ENCODE measurements at regions not wholly inside any gene's neighbourhood (a gene's known extent, or its start where the extent isn't known, plus 50 kb on each side); places are given as distances from the start of the nearest gene placed in this dataset.
"Not testable (repeated sequence)": the region's sequence is repeated elsewhere in the genome, so short reads cannot be mapped to it uniquely, and the experiment has no call there.

GRCh38 chr2:180695586-180696401, 284.6 kb upstream of the UBE2E3 start:
- H3K36me3 ChIP-seq (ENCODE audit: control insufficient read depth, insufficient read depth, low read length): no peaks in the 10 kb centered on the region
- H2BK120ac ChIP-seq (ENCODE audit: low read depth, low read length): no peak overlapping the region
- no peak overlapping the region for H3K9ac ChIP-seq (ENCODE audit: low read length)
- no peak overlapping the region for H2AK5ac ChIP-seq (ENCODE audit: low read length)
- no peaks in the 10 kb centered on the region for H3K4me1 ChIP-seq (ENCODE audit: control insufficient read depth, low read depth, low read length)
- no peak overlapping the region for H3K23ac ChIP-seq (ENCODE audit: low read length)
- H2BK5ac ChIP-seq (ENCODE audit: low read length): no peak overlapping the region
- no peak overlapping the region for H3K18ac ChIP-seq (ENCODE audit: low read length)
- no peak overlapping the region for H2BK15ac ChIP-seq (replicated peaks; ENCODE audit: low read depth)
- no peak overlapping the region for H4K5ac ChIP-seq (ENCODE audit: low read length)
- no peak overlapping the region for H3K4ac ChIP-seq (ENCODE audit: low read depth, low read length)
- no peak for DNase-seq
- H3K79me2 ChIP-seq (ENCODE audit: control insufficient read depth, insufficient read depth, low read length): no peaks in the 10 kb centered on the region
- H3K56ac ChIP-seq (ENCODE audit: low read length): no peak overlapping the region
- H3K27me3 ChIP-seq (ENCODE audit: insufficient read depth, low read length, poor library complexity): no peaks in the 10 kb centered on the region
- H3K4me2 ChIP-seq (ENCODE audit: low read length): no peak overlapping the region
- H3K79me1 ChIP-seq (ENCODE audit: low read length): no peaks in the 10 kb centered on the region
- H3K4me3 ChIP-seq (ENCODE audit: low read length): no peak overlapping the region
- no peak overlapping the region for H3K27ac ChIP-seq (ENCODE audit: low read depth, low read length)
- no peak overlapping the region for H4K8ac ChIP-seq (ENCODE audit: low read depth, low read length)
- no CpG with 5 or more reads among the region's 5 CpGs for WGBS (ENCODE audit: extremely low coverage, insufficient coverage, low lambda C conversion rate)

DNA sequence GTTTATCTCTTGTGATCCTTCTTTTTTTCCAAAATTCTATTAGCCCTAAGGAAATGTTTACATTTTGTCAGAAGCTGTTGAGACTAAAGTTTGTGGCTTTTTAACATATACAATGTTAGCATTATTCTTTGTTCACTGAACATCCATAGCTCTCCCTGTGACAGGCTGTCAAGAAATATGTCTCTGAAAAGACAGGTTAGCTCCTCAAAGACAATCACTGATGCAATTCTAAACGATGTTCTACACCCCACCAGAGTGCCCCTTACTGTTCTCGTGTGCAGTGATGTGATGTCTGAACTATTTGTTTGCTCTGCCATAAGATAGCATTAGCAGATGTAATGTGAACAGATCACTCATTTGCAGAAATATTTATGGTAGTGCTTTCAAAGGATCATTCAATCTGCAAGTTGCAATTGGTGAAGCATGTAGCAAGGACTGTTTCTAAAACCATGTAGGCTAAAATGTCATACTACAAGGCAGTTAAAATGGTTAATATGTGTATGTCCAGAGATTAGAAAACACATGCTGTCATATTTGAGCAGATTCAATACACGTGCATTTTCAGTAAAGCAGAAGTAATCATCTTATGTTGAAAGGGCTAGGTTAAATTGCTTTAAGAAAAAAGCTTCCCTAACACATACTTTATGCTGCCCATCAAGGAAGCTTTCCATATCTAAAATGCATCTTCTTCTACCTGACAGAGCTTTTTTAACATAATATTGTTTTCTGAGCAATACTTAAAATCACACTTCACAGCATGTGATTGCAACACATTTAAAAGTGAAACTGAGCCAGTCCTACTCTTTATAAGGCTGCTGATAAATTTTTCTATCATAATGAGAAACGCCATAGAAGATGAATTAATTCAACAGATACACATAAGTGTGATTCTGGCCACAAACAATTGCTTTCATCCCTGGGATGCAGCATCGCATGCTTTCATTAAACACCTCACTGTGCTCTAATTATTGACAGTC, 285.7 kb upstream of the UBE2E3 start:
- no peaks in the 10 kb centered on the region for H3K79me2 ChIP-seq (ENCODE audit: control insufficient read depth, insufficient read depth, low read length)
- H3K36me3 ChIP-seq (ENCODE audit: control insufficient read depth, insufficient read depth, low read length): no peaks in the 10 kb centered on the region
- no peak overlapping the region for H3K9ac ChIP-seq (ENCODE audit: low read length)
- H3K27me3 ChIP-seq (ENCODE audit: insufficient read depth, low read length, poor library complexity): no peaks in the 10 kb centered on the region
- WGBS (ENCODE audit: extremely low coverage, insufficient coverage, low lambda C conversion rate): no CpG with 5 or more reads among the region's 5 CpGs
- H3K56ac ChIP-seq (ENCODE audit: low read length): no peak overlapping the region
- H3K4me1 ChIP-seq (ENCODE audit: control insufficient read depth, low read depth, low read length): no peaks in the 10 kb centered on the region
- H3K18ac ChIP-seq (ENCODE audit: low read length): no peak overlapping the region
- H3K27ac ChIP-seq (ENCODE audit: low read depth, low read length): no peak overlapping the region
- no peak overlapping the region for H3K23ac ChIP-seq (ENCODE audit: low read length)
- no peak overlapping the region for H2BK15ac ChIP-seq (replicated peaks; ENCODE audit: low read depth)
- H3K4me2 ChIP-seq (ENCODE audit: low read length): no peak overlapping the region
- no peak overlapping the region for H4K5ac ChIP-seq (ENCODE audit: low read length)
- no peaks in the 10 kb centered on the region for H3K79me1 ChIP-seq (ENCODE audit: low read length)
- no peak overlapping the region for H3K4me3 ChIP-seq (ENCODE audit: low read length)
- no peak overlapping the region for H4K8ac ChIP-seq (ENCODE audit: low read depth, low read length)
- H2BK5ac ChIP-seq (ENCODE audit: low read length): no peak overlapping the region
- H2BK120ac ChIP-seq (ENCODE audit: low read depth, low read length): no peak overlapping the region
- no peak overlapping the region for H3K4ac ChIP-seq (ENCODE audit: low read depth, low read length)
- no peak overlapping the region for H2AK5ac ChIP-seq (ENCODE audit: low read length)
- DNase-seq: no peak

DNA sequence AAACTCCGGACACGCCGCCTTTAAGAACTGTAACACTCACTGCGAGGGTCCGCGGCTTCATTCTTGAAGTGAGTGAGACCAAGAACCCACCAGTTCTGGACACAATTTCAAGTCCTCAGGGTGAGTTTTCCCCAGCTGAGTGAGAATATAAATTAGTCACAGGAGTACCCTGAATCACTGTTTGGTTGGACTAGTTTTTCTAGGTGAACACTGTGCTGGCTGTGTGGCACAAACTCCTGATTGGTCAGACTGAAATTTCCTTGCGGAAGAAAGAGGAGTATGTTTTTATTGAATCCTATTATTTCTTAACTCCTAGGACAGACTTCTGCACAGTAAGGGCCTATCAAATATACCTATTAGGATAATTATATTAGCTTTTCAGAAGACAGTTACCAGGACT, 288.1 kb upstream of the UBE2E3 start:
- no peak overlapping the region for H3K27ac ChIP-seq (ENCODE audit: low read depth, low read length)
- no peak overlapping the region for H2BK5ac ChIP-seq (ENCODE audit: low read length)
- no peak overlapping the region for H3K9ac ChIP-seq (ENCODE audit: low read length)
- H3K79me1 ChIP-seq (ENCODE audit: low read length): no peaks in the 10 kb centered on the region
- H3K79me2 ChIP-seq (ENCODE audit: control insufficient read depth, insufficient read depth, low read length): no peaks in the 10 kb centered on the region
- no peak overlapping the region for H2BK120ac ChIP-seq (ENCODE audit: low read depth, low read length)
- no peak overlapping the region for H2BK15ac ChIP-seq (replicated peaks; ENCODE audit: low read depth)
- H3K4me2 ChIP-seq (ENCODE audit: low read length): no peak overlapping the region
- H3K4ac ChIP-seq (ENCODE audit: low read depth, low read length): no peak overlapping the region
- no peak overlapping the region for H2AK5ac ChIP-seq (ENCODE audit: low read length)
- no peak for DNase-seq
- no peak overlapping the region for H3K56ac ChIP-seq (ENCODE audit: low read length)
- H4K5ac ChIP-seq (ENCODE audit: low read length): no peak overlapping the region
- no peaks in the 10 kb centered on the region for H3K36me3 ChIP-seq (ENCODE audit: control insufficient read depth, insufficient read depth, low read length)
- no peak overlapping the region for H3K18ac ChIP-seq (ENCODE audit: low read length)
- no peak overlapping the region for H4K8ac ChIP-seq (ENCODE audit: low read depth, low read length)
- H3K27me3 ChIP-seq (ENCODE audit: insufficient read depth, low read length, poor library complexity): no peaks in the 10 kb centered on the region
- H3K4me3 ChIP-seq (ENCODE audit: low read length): no peak overlapping the region
- no CpG with 5 or more reads among the region's 7 CpGs for WGBS (ENCODE audit: extremely low coverage, insufficient coverage, low lambda C conversion rate)
- H3K23ac ChIP-seq (ENCODE audit: low read length): no peak overlapping the region
- H3K4me1 ChIP-seq (ENCODE audit: control insufficient read depth, low read depth, low read length): no peaks in the 10 kb centered on the region

GRCh38 chr2:180691855-180692223, 288.6 kb upstream of the UBE2E3 start:
- not testable (repeated sequence) for H3K18ac ChIP-seq (ENCODE audit: low read length); H2BK15ac ChIP-seq (replicated peaks; ENCODE audit: low read depth); H3K56ac ChIP-seq (ENCODE audit: low read length); H2BK120ac ChIP-seq (ENCODE audit: low read depth, low read length); H3K23ac ChIP-seq (ENCODE audit: low read length); H3K4ac ChIP-seq (ENCODE audit: low read depth, low read length); H2BK5ac ChIP-seq (ENCODE audit: low read length); H3K9ac ChIP-seq (ENCODE audit: low read length); H4K8ac ChIP-seq (ENCODE audit: low read depth, low read length); H2AK5ac ChIP-seq (ENCODE audit: low read length); H3K4me1 ChIP-seq (ENCODE audit: control insufficient read depth, low read depth, low read length); H3K27ac ChIP-seq (ENCODE audit: low read depth, low read length); DNase-seq; H3K27me3 ChIP-seq (ENCODE audit: insufficient read depth, low read length, poor library complexity); H3K4me3 ChIP-seq (ENCODE audit: low read length); H4K5ac ChIP-seq (ENCODE audit: low read length); H3K79me1 ChIP-seq (ENCODE audit: low read length); H3K79me2 ChIP-seq (ENCODE audit: control insufficient read depth, insufficient read depth, low read length); H3K4me2 ChIP-seq (ENCODE audit: low read length); H3K36me3 ChIP-seq (ENCODE audit: control insufficient read depth, insufficient read depth, low read length)
- no CpG with 5 or more reads among the region's 15 CpGs for WGBS (ENCODE audit: extremely low coverage, insufficient coverage, low lambda C conversion rate)

DNA sequence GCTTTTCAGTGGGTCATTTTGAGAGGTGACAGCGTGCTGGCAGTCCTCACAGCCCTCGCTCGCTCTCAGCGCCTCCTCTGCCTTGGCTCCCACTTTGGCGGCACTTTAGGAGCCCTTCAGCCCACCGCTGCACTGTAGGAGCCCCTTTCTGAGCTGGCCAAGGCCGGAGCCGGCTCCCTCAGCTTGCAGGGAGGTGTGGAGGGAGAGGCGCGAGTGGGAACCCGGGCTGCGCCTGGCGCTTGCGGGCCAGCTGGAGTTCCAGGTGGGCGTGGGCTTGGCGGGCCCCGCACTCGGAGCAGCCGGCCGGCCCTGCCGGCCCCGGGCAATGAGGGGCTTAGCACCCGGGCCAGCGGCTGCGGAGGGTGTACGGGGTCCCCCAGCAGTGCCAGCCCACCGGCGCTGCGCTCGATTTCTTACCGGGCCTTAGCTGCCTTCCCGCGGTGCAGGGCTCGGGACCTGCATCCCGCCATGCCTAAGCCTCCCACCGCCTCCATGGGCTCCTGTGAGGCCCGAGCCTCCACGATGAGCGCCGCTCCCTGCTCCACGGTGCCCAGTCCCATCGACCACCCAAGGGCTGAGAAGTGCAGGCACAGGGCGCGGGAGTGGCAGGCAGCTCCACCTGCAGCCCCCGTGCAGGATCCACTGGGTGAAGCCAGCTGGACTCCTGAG, 289.1 kb upstream of the UBE2E3 start:
- no CpG with 5 or more reads among the region's 45 CpGs for WGBS (ENCODE audit: extremely low coverage, insufficient coverage, low lambda C conversion rate)
- H3K4me3 ChIP-seq (ENCODE audit: low read length); H3K9ac ChIP-seq (ENCODE audit: low read length); H2AK5ac ChIP-seq (ENCODE audit: low read length); H3K4me2 ChIP-seq (ENCODE audit: low read length); H3K18ac ChIP-seq (ENCODE audit: low read length); H3K79me1 ChIP-seq (ENCODE audit: low read length); H3K27me3 ChIP-seq (ENCODE audit: insufficient read depth, low read length, poor library complexity); H3K36me3 ChIP-seq (ENCODE audit: control insufficient read depth, insufficient read depth, low read length); H3K4me1 ChIP-seq (ENCODE audit: control insufficient read depth, low read depth, low read length); H3K79me2 ChIP-seq (ENCODE audit: control insufficient read depth, insufficient read depth, low read length); H3K56ac ChIP-seq (ENCODE audit: low read length); H2BK120ac ChIP-seq (ENCODE audit: low read depth, low read length); H4K5ac ChIP-seq (ENCODE audit: low read length); H2BK15ac ChIP-seq (replicated peaks; ENCODE audit: low read depth); DNase-seq; H3K23ac ChIP-seq (ENCODE audit: low read length); H3K4ac ChIP-seq (ENCODE audit: low read depth, low read length); H2BK5ac ChIP-seq (ENCODE audit: low read length); H3K27ac ChIP-seq (ENCODE audit: low read depth, low read length); H4K8ac ChIP-seq (ENCODE audit: low read depth, low read length): not testable (repeated sequence)

Data from mesendoderm (in vitro differentiated cells).